ENCODE measurements at regions not wholly inside any gene's neighbourhood (a gene's known extent, or its start where the extent isn't known, plus 50 kb on each side); places are given as distances from the start of the nearest gene placed in this dataset.

DNA sequence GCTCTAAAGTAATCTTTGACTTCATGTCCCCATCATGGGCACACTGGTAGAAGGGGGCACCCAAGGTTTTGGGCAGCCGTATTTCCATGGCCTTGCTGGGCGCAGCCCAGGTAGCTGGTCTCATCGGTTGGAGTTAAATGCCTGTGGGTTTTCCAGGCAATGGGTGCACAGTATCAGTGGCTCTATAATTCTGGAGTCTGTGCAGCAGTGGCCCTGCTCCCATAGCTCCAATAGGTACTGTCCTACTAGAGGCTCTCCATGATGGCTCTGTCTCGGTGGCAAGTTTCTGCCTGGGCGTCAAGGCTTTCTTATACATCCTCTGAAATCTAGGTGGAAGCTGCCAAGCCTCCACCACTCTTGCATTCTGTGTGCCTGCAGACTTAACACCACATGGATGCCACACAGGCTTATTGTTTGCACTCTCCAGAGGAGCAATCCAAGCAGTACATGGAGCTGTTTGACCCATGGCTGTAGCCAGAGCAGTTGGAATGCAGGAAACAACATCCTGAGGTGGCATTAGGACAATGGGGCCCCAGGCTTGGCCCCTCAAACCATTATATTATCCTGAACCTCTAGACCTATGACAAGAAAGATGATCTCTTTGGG is 60.5 kb upstream of the UGT8 start:
- no peak for DNase-seq (ENCODE audit: low spot score)

- no peak for DNase-seq (ENCODE audit: low spot score)
Observed at GRCh38 chr4:114539985-114540384, 58.6 kb upstream of the UGT8 start.

GRCh38 chr4:114547340-114548134 is 51.1 kb upstream of the UGT8 start:
- DNase-seq (ENCODE audit: low spot score), result no peak

All from HuH-7 (cell line).